Liver (tissue), 8 donors: ENCODE measurements at regions not wholly inside any gene's neighbourhood (a gene's known extent, or its start where the extent isn't known, plus 50 kb on each side); places are given as distances from the start of the nearest gene placed in this dataset.

Experiments used
- DNase-seq: peaks from one replicate; pipeline ENCODE4 v3.0.0-alpha.2; 2017; ENCODE audit warnings: low spot score
- H3K27ac ChIP-seq, 2 donors: one replicate each; pipeline ENCODE4 v1.7.0; 2013; ENCODE audit warnings: inconsistent platforms in 2 of 2, low read length in 2 of 2, control low read depth in 1 of 2, low read depth in 1 of 2, mild to moderate bottlenecking in 1 of 2
- H3K27me3 ChIP-seq, 4 donors: one replicate each; pipeline versions ENCODE4 v1.6.1 to v1.7.0; 2013; ENCODE audit warnings: low read length in 3 of 4, inconsistent platforms in 1 of 4, mild to moderate bottlenecking in 1 of 4, moderate library complexity in 1 of 4; ENCODE audit not compliant: control insufficient read depth in 4 of 4, insufficient read depth in 4 of 4
- H3K36me3 ChIP-seq, 4 donors: one replicate each; pipeline versions ENCODE4 v1.6.1 to v1.7.0; 2013; ENCODE audit warnings: low read length in 3 of 4, mild to moderate bottlenecking in 3 of 4, low read depth in 1 of 4, moderate library complexity in 1 of 4; ENCODE audit not compliant: control insufficient read depth in 4 of 4, insufficient read depth in 3 of 4
- H3K4me1 ChIP-seq, 4 donors: one replicate each; pipeline versions ENCODE4 v1.6.1 to v1.7.0; 2013; ENCODE audit warnings: low read length in 3 of 4, mild to moderate bottlenecking in 3 of 4, moderate library complexity in 1 of 4; ENCODE audit not compliant: control insufficient read depth in 4 of 4, insufficient read depth in 4 of 4
- H3K4me3 ChIP-seq, 3 donors: one replicate each; pipeline versions ENCODE4 v1.6.1 to v1.7.0; 2013; ENCODE audit warnings: low read length in 3 of 3, control low read depth in 1 of 3, low read depth in 1 of 3, mild to moderate bottlenecking in 1 of 3
- H3K9ac ChIP-seq, 2 donors: one replicate each; pipeline ENCODE4 v1.7.0; 2013; ENCODE audit warnings: low read length in 2 of 2, mild to moderate bottlenecking in 2 of 2, moderate library complexity in 2 of 2, control low read depth in 1 of 2, low read depth in 1 of 2
- H3K9me3 ChIP-seq, 4 donors: one replicate each; pipeline versions ENCODE4 v1.6.1 to v1.7.0; 2013; ENCODE audit warnings: low read length in 3 of 4; ENCODE audit not compliant: control insufficient read depth in 4 of 4
- EGR1 ChIP-seq, 2 donors: IDR thresholded peaks; 2 replicates each; pipeline ENCODE4 v1.6.1; 2016 to 2018; ENCODE audit warnings: antibody characterized with exemption in 2 of 2, low read depth in 2 of 2
- FOXA1 ChIP-seq: IDR thresholded peaks from 2 replicates; pipeline ENCODE4 v1.6.1; 2016; ENCODE audit warnings: antibody characterized with exemption
- FOXA2 ChIP-seq: IDR thresholded peaks from 2 replicates; pipeline ENCODE4 v1.6.1; 2016; ENCODE audit warnings: antibody characterized with exemption
- GABPA ChIP-seq, 2 donors: IDR thresholded peaks in 1 of 2; conservative IDR thresholded peaks in 1 of 2; 2 replicates each; pipeline ENCODE4 v1.6.1; 2016; ENCODE audit warnings: antibody characterized with exemption in 2 of 2, mild to moderate bottlenecking in 1 of 2, moderate library complexity in 1 of 2
- HNF4A ChIP-seq, 2 donors: conservative IDR thresholded peaks; 2 replicates each; pipeline ENCODE4 v1.6.1; 2016; ENCODE audit warnings: antibody characterized with exemption in 2 of 2, mild to moderate bottlenecking in 2 of 2
- HNF4G ChIP-seq: IDR thresholded peaks from 2 replicates; pipeline ENCODE4 v1.6.1; 2016; ENCODE audit warnings: antibody characterized with exemption
- JUND ChIP-seq, 2 donors: IDR thresholded peaks; 2 replicates each; pipeline ENCODE4 v1.6.1; 2016; ENCODE audit warnings: antibody characterized with exemption in 2 of 2
- NR2F2 ChIP-seq: IDR thresholded peaks from 2 replicates; pipeline ENCODE4 v1.6.1; 2016; ENCODE audit warnings: antibody characterized with exemption
- RAD21 ChIP-seq, 2 donors: IDR thresholded peaks; 2 replicates each; pipeline ENCODE4 v1.6.1; 2016; ENCODE audit warnings: antibody characterized with exemption in 2 of 2, mild to moderate bottlenecking in 2 of 2
- RXRA ChIP-seq, 2 donors: IDR thresholded peaks; 2 replicates each; pipeline ENCODE4 v1.6.1; 2017 to 2018; ENCODE audit warnings: antibody characterized with exemption in 2 of 2, mild to moderate bottlenecking in 1 of 2
- SP1 ChIP-seq: IDR thresholded peaks from 2 replicates; pipeline ENCODE4 v1.6.1; 2018; ENCODE audit warnings: antibody characterized with exemption, mild to moderate bottlenecking
- TAF1 ChIP-seq: conservative IDR thresholded peaks from 2 replicates; pipeline ENCODE4 v1.6.1; 2016; ENCODE audit warnings: antibody characterized with exemption, mild to moderate bottlenecking
- YY1 ChIP-seq: IDR thresholded peaks from 2 replicates; pipeline ENCODE4 v1.6.1; 2016; ENCODE audit warnings: antibody characterized with exemption, mild to moderate bottlenecking
- WGBS: extraction: QIAGEN DNeasy Blood & Tissue Kit; methylation state at CpG from one replicate; pipeline ENCODE4 v1.1.7; 2013; 5-methylcytosine and 5-hydroxymethylcytosine counted together
- TF ChIP-seq, protein P1 (sequence below): IDR thresholded peaks from 2 replicates; pipeline ENCODE4 v1.6.1; 2016; ENCODE audit warnings: antibody characterized with exemption
- TF ChIP-seq, protein P2 (sequence below): fragments of 150-350 bp; IDR thresholded peaks from 2 replicates; pipeline ENCODE4 v1.5.1; 2017; ENCODE audit warnings: improper control_type of control experiment, low read depth, low read length; ENCODE audit not compliant: missing input control
- TF ChIP-seq, protein P3 (sequence below): IDR thresholded peaks from 2 replicates; pipeline ENCODE4 v1.6.1; 2016; ENCODE audit warnings: antibody characterized with exemption
- TF ChIP-seq, protein P4 (sequence below): IDR thresholded peaks from 2 replicates; pipeline ENCODE4 v1.6.1; 2016; ENCODE audit warnings: antibody characterized with exemption, mild to moderate bottlenecking
- TF ChIP-seq, protein P5 (sequence below): IDR thresholded peaks from 2 replicates; pipeline ENCODE4 v1.6.1; 2016; ENCODE audit warnings: antibody characterized with exemption
- donor health status: healthy.
- donor health status: healthy.
- donor health status: healthy.
- donor health status: healthy.
- donor health status: healthy.

GRCh38 chr17:69607162-69607834 lies 192.8 kb downstream of the MAP2K6 start:
- no peak overlapping the region for H3K27ac ChIP-seq

More at GRCh38 chr17:69607162-69607834, 192.8 kb downstream of the MAP2K6 start:
- Histone ChIP-seq H3K27me3 (no peaks in the 10 kb centered on the region), H3K9me3 (no peaks in the 10 kb centered on the region), H3K36me3 (no peaks in the 10 kb centered on the region), H3K9ac (no peak overlapping the region), H3K4me3 (no peak overlapping the region), H3K4me1 (peaks cover 0 to 10% (median 6%) of the 10 kb centered on the region in 4 donors)
- WGBS: 9% methylated on average over 6 of the region's 6 CpGs
- TF ChIP-seq, protein P1, sequence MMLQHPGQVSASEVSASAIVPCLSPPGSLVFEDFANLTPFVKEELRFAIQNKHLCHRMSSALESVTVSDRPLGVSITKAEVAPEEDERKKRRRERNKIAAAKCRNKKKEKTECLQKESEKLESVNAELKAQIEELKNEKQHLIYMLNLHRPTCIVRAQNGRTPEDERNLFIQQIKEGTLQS: no peak
- TF ChIP-seq NR2F2 (no peak), RAD21 (IDR thresholded peaks at IDR 0.05) (peak; percentile 95 to 98), FOXA2 (no peak), JUND (IDR thresholded peaks at IDR 0.05) (no peak), FOXA1 (no peak), SP1 (no peak), GABPA (IDR thresholded peaks at IDR 0.05 in 1 of 2, conservative IDR thresholded peaks at IDR 0.05 in 1 of 2) (no peak), EGR1 (IDR thresholded peaks at IDR 0.05; ENCODE audit: low read depth in 2 of 2) (no peak), HNF4G (no peak), TAF1 (no peak), HNF4A (conservative IDR thresholded peaks at IDR 0.05) (peak; percentile 14 to 16), YY1 (no peak), RXRA (IDR thresholded peaks at IDR 0.05) (peak in 1 of 2 donors; percentile 7)
- TF ChIP-seq, protein P2, sequence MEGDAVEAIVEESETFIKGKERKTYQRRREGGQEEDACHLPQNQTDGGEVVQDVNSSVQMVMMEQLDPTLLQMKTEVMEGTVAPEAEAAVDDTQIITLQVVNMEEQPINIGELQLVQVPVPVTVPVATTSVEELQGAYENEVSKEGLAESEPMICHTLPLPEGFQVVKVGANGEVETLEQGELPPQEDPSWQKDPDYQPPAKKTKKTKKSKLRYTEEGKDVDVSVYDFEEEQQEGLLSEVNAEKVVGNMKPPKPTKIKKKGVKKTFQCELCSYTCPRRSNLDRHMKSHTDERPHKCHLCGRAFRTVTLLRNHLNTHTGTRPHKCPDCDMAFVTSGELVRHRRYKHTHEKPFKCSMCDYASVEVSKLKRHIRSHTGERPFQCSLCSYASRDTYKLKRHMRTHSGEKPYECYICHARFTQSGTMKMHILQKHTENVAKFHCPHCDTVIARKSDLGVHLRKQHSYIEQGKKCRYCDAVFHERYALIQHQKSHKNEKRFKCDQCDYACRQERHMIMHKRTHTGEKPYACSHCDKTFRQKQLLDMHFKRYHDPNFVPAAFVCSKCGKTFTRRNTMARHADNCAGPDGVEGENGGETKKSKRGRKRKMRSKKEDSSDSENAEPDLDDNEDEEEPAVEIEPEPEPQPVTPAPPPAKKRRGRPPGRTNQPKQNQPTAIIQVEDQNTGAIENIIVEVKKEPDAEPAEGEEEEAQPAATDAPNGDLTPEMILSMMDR: peak; percentile 77
- TF ChIP-seq, protein P3, sequence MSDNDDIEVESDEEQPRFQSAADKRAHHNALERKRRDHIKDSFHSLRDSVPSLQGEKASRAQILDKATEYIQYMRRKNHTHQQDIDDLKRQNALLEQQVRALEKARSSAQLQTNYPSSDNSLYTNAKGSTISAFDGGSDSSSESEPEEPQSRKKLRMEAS: no peak
- TF ChIP-seq, protein P4, sequence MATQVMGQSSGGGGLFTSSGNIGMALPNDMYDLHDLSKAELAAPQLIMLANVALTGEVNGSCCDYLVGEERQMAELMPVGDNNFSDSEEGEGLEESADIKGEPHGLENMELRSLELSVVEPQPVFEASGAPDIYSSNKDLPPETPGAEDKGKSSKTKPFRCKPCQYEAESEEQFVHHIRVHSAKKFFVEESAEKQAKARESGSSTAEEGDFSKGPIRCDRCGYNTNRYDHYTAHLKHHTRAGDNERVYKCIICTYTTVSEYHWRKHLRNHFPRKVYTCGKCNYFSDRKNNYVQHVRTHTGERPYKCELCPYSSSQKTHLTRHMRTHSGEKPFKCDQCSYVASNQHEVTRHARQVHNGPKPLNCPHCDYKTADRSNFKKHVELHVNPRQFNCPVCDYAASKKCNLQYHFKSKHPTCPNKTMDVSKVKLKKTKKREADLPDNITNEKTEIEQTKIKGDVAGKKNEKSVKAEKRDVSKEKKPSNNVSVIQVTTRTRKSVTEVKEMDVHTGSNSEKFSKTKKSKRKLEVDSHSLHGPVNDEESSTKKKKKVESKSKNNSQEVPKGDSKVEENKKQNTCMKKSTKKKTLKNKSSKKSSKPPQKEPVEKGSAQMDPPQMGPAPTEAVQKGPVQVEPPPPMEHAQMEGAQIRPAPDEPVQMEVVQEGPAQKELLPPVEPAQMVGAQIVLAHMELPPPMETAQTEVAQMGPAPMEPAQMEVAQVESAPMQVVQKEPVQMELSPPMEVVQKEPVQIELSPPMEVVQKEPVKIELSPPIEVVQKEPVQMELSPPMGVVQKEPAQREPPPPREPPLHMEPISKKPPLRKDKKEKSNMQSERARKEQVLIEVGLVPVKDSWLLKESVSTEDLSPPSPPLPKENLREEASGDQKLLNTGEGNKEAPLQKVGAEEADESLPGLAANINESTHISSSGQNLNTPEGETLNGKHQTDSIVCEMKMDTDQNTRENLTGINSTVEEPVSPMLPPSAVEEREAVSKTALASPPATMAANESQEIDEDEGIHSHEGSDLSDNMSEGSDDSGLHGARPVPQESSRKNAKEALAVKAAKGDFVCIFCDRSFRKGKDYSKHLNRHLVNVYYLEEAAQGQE: no peak
- TF ChIP-seq, protein P5, sequence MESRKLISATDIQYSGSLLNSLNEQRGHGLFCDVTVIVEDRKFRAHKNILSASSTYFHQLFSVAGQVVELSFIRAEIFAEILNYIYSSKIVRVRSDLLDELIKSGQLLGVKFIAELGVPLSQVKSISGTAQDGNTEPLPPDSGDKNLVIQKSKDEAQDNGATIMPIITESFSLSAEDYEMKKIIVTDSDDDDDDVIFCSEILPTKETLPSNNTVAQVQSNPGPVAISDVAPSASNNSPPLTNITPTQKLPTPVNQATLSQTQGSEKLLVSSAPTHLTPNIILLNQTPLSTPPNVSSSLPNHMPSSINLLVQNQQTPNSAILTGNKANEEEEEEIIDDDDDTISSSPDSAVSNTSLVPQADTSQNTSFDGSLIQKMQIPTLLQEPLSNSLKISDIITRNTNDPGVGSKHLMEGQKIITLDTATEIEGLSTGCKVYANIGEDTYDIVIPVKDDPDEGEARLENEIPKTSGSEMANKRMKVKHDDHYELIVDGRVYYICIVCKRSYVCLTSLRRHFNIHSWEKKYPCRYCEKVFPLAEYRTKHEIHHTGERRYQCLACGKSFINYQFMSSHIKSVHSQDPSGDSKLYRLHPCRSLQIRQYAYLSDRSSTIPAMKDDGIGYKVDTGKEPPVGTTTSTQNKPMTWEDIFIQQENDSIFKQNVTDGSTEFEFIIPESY: no peak
- peak; percentile 44 for DNase-seq
